ENCODE measurements at regions not wholly inside any gene's neighbourhood (a gene's known extent, or its start where the extent isn't known, plus 50 kb on each side); places are given as distances from the start of the nearest gene placed in this dataset.

DNA sequence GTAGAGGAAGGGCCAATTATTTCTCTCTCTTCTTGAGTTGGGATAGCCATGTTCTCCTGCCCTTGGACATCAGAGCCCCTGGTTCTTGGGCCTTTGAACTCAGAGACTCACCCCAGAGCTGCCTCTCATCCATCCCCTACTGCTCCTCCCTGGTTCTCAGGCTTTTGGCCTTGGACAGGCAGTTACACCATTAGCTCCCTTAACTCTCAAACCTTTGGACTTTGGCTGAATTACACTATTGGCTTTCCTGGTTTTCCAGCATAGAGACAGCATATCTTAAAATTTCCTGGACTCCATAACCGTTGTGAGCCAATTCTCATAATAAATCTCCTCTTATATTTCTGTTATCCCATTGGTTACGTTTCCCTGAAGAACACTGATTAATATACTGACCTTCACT, 63.7 kb upstream of the CHL1 start:
- no peak for DNase-seq

DNA sequence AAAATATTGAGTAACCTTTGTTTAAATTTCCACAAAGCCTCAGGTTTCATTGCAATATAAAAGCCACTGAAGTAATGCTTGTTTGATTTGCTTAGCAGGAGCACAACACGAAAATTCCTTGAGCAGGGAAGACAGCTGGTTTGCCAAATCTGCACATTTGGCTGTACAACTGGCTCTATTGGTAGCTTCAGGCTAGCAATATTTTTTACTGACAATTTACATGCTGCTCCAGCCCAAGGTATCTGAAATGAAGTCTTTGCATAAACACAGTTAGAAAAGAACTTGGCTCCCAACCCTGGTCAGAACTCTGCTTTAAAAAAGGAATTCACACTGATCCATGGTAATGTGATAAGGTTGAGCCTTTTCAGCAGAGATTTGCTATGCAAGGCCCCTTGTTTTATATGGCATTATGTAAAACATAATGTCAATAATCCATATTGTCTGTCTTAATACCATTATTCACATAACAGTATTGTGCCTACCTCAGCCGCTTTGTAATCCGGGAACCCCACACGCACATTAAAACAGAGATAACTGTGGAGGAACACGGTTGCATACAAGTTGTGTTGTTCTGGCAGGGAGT, 55.7 kb upstream of the CHL1 start:
- no peak for DNase-seq

All from C1 segment of cervical spinal cord (tissue), 14 donors.